GM12865 (cell line): ENCODE measurements at regions not wholly inside any gene's neighbourhood (a gene's known extent, or its start where the extent isn't known, plus 50 kb on each side); places are given as distances from the start of the nearest gene placed in this dataset.
"Not testable (repeated sequence)": the region's sequence is repeated elsewhere in the genome, so short reads cannot be mapped to it uniquely, and the experiment has no call there.

Experiments used
- DNase-seq: peaks from one replicate; pipeline ENCODE4 v3.0.0; 2010; ENCODE audit warnings: low read depth
- H3K4me3 ChIP-seq: 2 replicates; pipeline ENCODE4 v1.5.1; 2011; ENCODE audit warnings: mild to moderate bottlenecking, low read depth, low read length, control low read depth
- CTCF ChIP-seq: IDR thresholded peaks from 2 replicates; pipeline ENCODE4 v1.5.1; 2011; ENCODE audit warnings: low read length, control low read depth, low read depth, inconsistent platforms; ENCODE audit not compliant: insufficient read depth; ENCODE audit errors: missing control alignments

GRCh38 chr3:180764481-180764880 is 85.2 kb upstream of the CCDC39 start:
- H3K4me3 ChIP-seq: no peak overlapping the region
- no peak for DNase-seq
- TF ChIP-seq CTCF: no peak

- DNase-seq: no peak
- no peak for TF ChIP-seq CTCF
- H3K4me3 ChIP-seq: no peak overlapping the region
Observed at GRCh38 chr3:180770639-180771038, 91.3 kb upstream of the CCDC39 start.

- no peak overlapping the region for H3K4me3 ChIP-seq
- no peak for TF ChIP-seq CTCF
- DNase-seq: no peak
Observed at GRCh38 chr3:180776433-180776832, 97.1 kb upstream of the CCDC39 start.

- DNase-seq: no peak
- TF ChIP-seq CTCF: no peak
- H3K4me3 ChIP-seq: no peak overlapping the region
Observed at GRCh38 chr3:180782195-180782984, 103.1 kb upstream of the CCDC39 start.

GRCh38 chr3:180786227-180786626 is 106.9 kb upstream of the CCDC39 start:
- not testable (repeated sequence) for H3K4me3 ChIP-seq, DNase-seq

GRCh38 chr3:180789774-180790173 is 110.5 kb upstream of the CCDC39 start:
- TF ChIP-seq CTCF: no peak
- no peak for DNase-seq
- H3K4me3 ChIP-seq: no peak overlapping the region

GRCh38 chr3:180798197-180798596 is 114.3 kb upstream of the FXR1 start:
- no peak for DNase-seq
- no peak for TF ChIP-seq CTCF
- no peak overlapping the region for H3K4me3 ChIP-seq
